Muscle layer of colon (tissue), 2 donors: ENCODE measurements at regions not wholly inside any gene's neighbourhood (a gene's known extent, or its start where the extent isn't known, plus 50 kb on each side); places are given as distances from the start of the nearest gene placed in this dataset.

ENCODE experiments used
- H3K27ac ChIP-seq: one replicate; pipeline ENCODE4 v1.7.0; 2013; ENCODE audit warnings: low read depth, mild to moderate bottlenecking, low read length, moderate library complexity
- H3K27me3 ChIP-seq, 2 donors: one replicate each; pipeline ENCODE4 v1.7.0; 2013; ENCODE audit warnings: low read length in 2 of 2, mild to moderate bottlenecking in 2 of 2; ENCODE audit not compliant: insufficient read depth in 2 of 2, control insufficient read depth in 1 of 2
- H3K36me3 ChIP-seq: one replicate; pipeline ENCODE4 v1.7.0; 2013; ENCODE audit warnings: mild to moderate bottlenecking, low read length; ENCODE audit not compliant: insufficient read depth
- H3K4me1 ChIP-seq: one replicate; pipeline ENCODE4 v1.7.0; 2013; ENCODE audit warnings: mild to moderate bottlenecking, low read length; ENCODE audit not compliant: insufficient read depth
- H3K4me3 ChIP-seq, 2 donors: one replicate each; pipeline ENCODE4 v1.7.0; 2013; ENCODE audit warnings: low read length in 2 of 2, low read depth in 1 of 2, mild to moderate bottlenecking in 1 of 2, moderate library complexity in 1 of 2
- H3K9ac ChIP-seq: one replicate; pipeline ENCODE4 v1.7.0; 2013; ENCODE audit warnings: low read length
- H3K9me3 ChIP-seq: one replicate; pipeline ENCODE4 v1.7.0; 2013; ENCODE audit warnings: mild to moderate bottlenecking, low read length
- donor health status: abdominal sarcoma.
- donor health status: Adenocarcinoma of cecum.

- Histone ChIP-seq H3K9me3 (no peaks in the 10 kb centered on the region), H3K36me3 (no peaks in the 10 kb centered on the region), H3K4me3 (no peak overlapping the region), H3K4me1 (no peaks in the 10 kb centered on the region), H3K27me3 (no peaks in the 10 kb centered on the region), H3K27ac (no peak overlapping the region), H3K9ac (no peak overlapping the region)
These were observed 250.3 kb downstream of the PTEN start for GRCh38 chr10:88113657-88114272.

GRCh38 chr10:88114368-88114767 lies 250.9 kb downstream of the PTEN start:
- Histone ChIP-seq H3K36me3 (no peaks in the 10 kb centered on the region), H3K9me3 (no peaks in the 10 kb centered on the region), H3K4me3 (no peak overlapping the region), H3K27me3 (no peaks in the 10 kb centered on the region), H3K9ac (no peak overlapping the region), H3K4me1 (no peaks in the 10 kb centered on the region), H3K27ac (no peak overlapping the region)

DNA sequence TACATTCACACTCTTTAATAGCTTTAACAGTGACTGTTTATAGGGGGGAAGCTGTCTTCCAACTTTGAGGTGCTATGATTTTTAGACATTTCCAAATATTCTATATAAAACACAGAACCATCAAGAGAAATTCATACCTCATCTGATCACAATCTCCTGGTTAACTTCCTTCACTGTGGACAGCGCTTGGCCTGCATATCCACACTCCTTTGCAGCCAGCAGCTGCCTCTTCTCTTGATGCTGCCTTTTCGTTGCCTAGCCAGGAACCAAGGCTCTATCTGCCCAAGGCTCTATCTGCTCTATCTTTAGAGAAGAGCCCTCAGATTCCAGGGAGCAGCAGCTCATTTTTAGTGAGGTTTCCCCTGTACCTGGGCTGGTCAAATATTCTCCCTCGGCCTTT lies 252.0 kb downstream of the PTEN start:
- Histone ChIP-seq H3K27ac (no peak overlapping the region), H3K27me3 (no peaks in the 10 kb centered on the region), H3K9me3 (no peaks in the 10 kb centered on the region), H3K4me1 (no peaks in the 10 kb centered on the region), H3K9ac (no peak overlapping the region), H3K4me3 (no peak overlapping the region), H3K36me3 (no peaks in the 10 kb centered on the region)

- Histone ChIP-seq H3K9me3 (no peaks in the 10 kb centered on the region), H3K4me3 (no peak overlapping the region), H3K27me3 (no peaks in the 10 kb centered on the region), H3K27ac (no peak overlapping the region), H3K4me1 (no peaks in the 10 kb centered on the region), H3K36me3 (no peaks in the 10 kb centered on the region), H3K9ac (no peak overlapping the region)
These were observed 252.5 kb downstream of the PTEN start for GRCh38 chr10:88115968-88116367.

DNA sequence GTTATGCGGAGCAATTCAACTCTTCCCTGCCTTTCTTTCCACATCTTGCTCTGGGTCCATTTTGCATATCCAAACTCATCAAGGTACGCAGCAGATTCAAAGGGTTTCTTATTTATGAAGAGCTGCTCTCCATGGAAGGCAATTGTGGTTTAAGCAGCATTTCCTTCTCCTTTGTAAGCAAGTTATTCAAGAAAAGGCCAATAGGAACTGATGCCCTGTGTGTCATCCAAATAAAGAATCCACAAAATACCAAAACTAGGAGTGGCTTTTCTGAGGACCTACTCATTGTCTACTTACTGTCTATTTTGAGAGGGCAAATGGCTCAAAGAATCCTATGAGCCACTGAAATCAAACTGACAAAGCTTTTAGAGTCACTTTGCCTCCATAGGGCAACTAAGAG lies 253.1 kb downstream of the PTEN start:
- no peaks in the 10 kb centered on the region for H3K27me3 ChIP-seq
- no peak overlapping the region for H3K9ac ChIP-seq
- no peak overlapping the region for H3K4me3 ChIP-seq
- H3K27ac ChIP-seq, result no peak overlapping the region
- no peaks in the 10 kb centered on the region for H3K4me1 ChIP-seq
- no peaks in the 10 kb centered on the region for H3K9me3 ChIP-seq
- H3K36me3 ChIP-seq, result no peaks in the 10 kb centered on the region

DNA sequence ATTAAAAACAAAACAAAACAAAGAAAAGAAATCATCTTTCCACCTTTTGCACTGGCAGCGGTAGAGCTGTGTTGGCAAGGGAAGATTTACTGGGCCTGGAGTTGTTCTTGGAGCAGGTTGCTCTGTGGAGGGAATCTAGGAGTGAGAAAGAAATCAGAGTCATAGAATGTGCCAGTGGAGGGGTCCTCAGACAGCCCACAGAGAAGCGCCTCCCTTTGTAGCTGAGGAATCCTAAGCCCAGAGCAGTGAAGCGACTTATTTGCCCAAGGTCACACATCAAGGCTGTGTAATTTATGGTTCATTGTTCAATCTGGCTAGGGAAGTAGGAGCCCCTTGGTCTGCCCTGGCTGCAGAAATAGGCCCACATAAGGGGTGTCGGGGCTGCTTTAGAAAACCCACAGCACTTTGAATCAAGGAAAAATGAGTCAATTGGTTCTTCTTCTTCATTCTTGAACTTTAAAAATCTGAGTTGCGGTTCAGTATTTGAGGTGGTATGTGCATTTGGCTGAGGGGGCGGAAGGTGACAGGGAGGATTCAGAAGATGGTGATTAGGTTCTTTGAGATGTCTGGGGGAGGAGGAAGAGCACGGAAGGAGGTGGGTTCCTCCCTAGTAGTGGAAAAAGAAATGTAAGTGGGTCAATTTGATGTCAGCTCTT lies 253.7 kb downstream of the PTEN start:
- H3K27me3 ChIP-seq, result no peaks in the 10 kb centered on the region
- no peak overlapping the region for H3K4me3 ChIP-seq
- no peak overlapping the region for H3K27ac ChIP-seq
- H3K4me1 ChIP-seq, result no peaks in the 10 kb centered on the region
- H3K36me3 ChIP-seq, result no peaks in the 10 kb centered on the region
- H3K9me3 ChIP-seq, result no peaks in the 10 kb centered on the region
- no peak overlapping the region for H3K9ac ChIP-seq

DNA sequence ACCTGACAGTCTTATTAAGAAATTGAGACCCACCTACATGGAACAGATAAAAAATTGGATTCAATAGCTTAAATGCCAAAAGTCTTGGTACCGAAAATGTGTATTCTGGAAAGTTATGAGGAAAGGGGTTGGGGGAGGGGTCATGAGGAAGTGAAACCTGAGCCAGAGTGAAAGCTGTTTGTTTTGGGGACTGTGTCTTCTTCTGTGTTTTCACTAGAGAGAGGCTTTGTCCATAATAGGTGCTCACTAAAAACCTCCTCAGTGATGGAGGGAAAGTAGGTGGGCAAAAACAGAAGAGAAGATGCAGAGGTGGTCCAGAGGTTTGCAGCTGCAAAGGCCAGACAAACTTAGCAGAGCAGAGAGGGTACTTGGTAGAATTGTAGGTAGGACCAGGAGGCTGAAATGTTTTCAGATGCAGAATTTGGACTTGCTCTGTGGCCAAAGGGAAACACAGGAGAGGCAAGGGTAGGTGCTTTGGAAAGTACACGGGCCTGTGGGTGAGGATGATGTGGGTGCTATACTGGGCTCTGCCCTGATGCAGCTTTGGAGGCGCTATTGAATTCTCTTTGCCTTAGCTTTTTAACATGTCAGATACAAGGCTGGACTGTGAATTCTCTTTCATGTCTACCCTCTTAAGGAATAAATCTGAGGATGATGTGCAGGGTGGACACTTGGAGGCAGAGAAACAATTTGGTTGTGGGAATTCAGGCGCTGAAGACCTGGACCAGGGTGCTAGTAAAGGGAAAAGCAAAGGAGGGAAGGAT lies 254.6 kb downstream of the PTEN start:
- H3K4me1 ChIP-seq, result no peaks in the 10 kb centered on the region

GRCh38 chr10:88118729-88119128 lies 255.3 kb downstream of the PTEN start:
- Histone ChIP-seq H3K27me3 (no peaks in the 10 kb centered on the region), H3K36me3 (no peaks in the 10 kb centered on the region), H3K9me3 (no peaks in the 10 kb centered on the region), H3K4me3 (no peak overlapping the region), H3K9ac (no peak overlapping the region), H3K4me1 (no peaks in the 10 kb centered on the region), H3K27ac (no peak overlapping the region)

More for the DNA sequence above, 254.6 kb downstream of the PTEN start:
- Histone ChIP-seq H3K9me3 (no peaks in the 10 kb centered on the region), H3K36me3 (no peaks in the 10 kb centered on the region), H3K4me3 (no peak overlapping the region), H3K9ac (no peak overlapping the region), H3K27me3 (no peaks in the 10 kb centered on the region), H3K27ac (no peak overlapping the region)

GRCh38 chr10:88119160-88119559 lies 255.7 kb downstream of the PTEN start:
- Histone ChIP-seq H3K36me3 (no peaks in the 10 kb centered on the region), H3K27ac (no peak overlapping the region), H3K4me3 (no peak overlapping the region), H3K9ac (no peak overlapping the region), H3K9me3 (no peaks in the 10 kb centered on the region), H3K27me3 (no peaks in the 10 kb centered on the region), H3K4me1 (no peaks in the 10 kb centered on the region)

- Histone ChIP-seq H3K27ac (no peak overlapping the region), H3K9ac (no peak overlapping the region), H3K9me3 (no peaks in the 10 kb centered on the region), H3K36me3 (no peaks in the 10 kb centered on the region), H3K4me1 (no peaks in the 10 kb centered on the region), H3K27me3 (no peaks in the 10 kb centered on the region), H3K4me3 (no peak overlapping the region)
These were observed 256.6 kb downstream of the PTEN start for GRCh38 chr10:88120075-88120474.

DNA sequence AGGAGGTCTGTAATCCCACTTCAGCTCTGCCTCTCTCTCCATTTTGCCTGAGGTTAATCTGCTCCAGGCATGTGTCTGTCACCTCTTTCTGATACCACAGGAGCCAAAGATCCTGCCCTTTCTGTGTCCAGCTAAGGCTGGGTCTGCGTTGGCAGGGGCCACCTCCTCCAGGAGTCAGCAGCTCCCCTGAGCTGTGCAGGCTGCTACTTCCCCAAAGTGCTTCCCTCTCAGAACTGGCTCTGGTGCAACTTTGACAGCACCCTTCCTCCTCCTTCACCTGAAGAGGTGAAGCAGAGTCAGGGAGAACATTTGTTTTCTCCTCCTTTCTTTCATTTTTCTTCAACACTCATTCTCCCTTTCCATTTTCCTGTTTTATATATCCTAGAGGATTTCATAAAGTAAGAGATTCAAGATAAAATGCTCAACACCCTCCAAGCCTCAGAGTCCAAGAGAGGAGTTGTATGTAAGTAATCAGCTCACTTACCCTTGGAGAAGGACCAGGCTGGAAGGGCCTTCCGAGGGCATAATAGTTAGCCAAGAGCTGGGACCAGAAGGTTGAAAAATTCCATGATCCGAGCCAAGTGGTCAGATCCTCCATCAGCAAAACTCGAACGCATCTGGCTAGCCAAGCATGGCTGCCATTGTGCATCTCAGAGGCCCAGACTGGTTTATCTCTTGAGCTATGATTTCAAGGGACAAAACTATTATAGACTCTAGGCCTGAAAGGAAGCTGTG lies 257.3 kb downstream of the PTEN start:
- H3K36me3 ChIP-seq, result no peaks in the 10 kb centered on the region
- no peak overlapping the region for H3K27ac ChIP-seq
- H3K4me3 ChIP-seq, result no peak overlapping the region
- H3K9me3 ChIP-seq, result no peaks in the 10 kb centered on the region
- H3K9ac ChIP-seq, result no peak overlapping the region
- no peaks in the 10 kb centered on the region for H3K27me3 ChIP-seq
- no peaks in the 10 kb centered on the region for H3K4me1 ChIP-seq
